GM12874 (cell line): ENCODE measurements at regions not wholly inside any gene's neighbourhood (a gene's known extent, or its start where the extent isn't known, plus 50 kb on each side); places are given as distances from the start of the nearest gene placed in this dataset.

Experiments used
- CTCF ChIP-seq: IDR thresholded peaks from 2 replicates; pipeline ENCODE4 v1.5.1; 2011; ENCODE audit warnings: low read depth, mild to moderate bottlenecking, control low read depth, low read length, moderate library complexity; ENCODE audit not compliant: insufficient read depth

GRCh38 chr2:120441744-120442471 is 96.0 kb downstream of the INHBB start:
- TF ChIP-seq CTCF, result no peak

- no peak for TF ChIP-seq CTCF
Measured at GRCh38 chr2:120442541-120442922, 96.6 kb downstream of the INHBB start.

GRCh38 chr2:120442923-120443571 is 97.1 kb downstream of the INHBB start:
- no peak for TF ChIP-seq CTCF

GRCh38 chr2:120443946-120444345 is 98.0 kb downstream of the INHBB start:
- TF ChIP-seq CTCF, result no peak

- TF ChIP-seq CTCF, result no peak
Measured at GRCh38 chr2:120444691-120445240, 98.8 kb downstream of the INHBB start.

- TF ChIP-seq CTCF, result no peak
Measured at GRCh38 chr2:120445449-120446143, 99.7 kb downstream of the INHBB start.
